Astrocyte of the cerebellum (primary cell): ENCODE measurements at regions not wholly inside any gene's neighbourhood (a gene's known extent, or its start where the extent isn't known, plus 50 kb on each side); places are given as distances from the start of the nearest gene placed in this dataset.

Source experiments
- DNase-seq: peaks from one replicate; pipeline ENCODE4 v3.0.0-alpha.2; 2011; ENCODE audit warnings: low read depth
- H3K4me3 ChIP-seq: 2 replicates; pipeline ENCODE4 v1.5.1; 2011; ENCODE audit warnings: mild to moderate bottlenecking, low read depth, low read length, moderate library complexity
- in situ Hi-C: cut with HindIII; loops from 2 replicates; pipeline ENCODE4 v1.10.0; 2017; ENCODE audit warnings: low sequenced_read_pairs
- TF ChIP-seq, protein P1 (sequence below): IDR thresholded peaks from 2 replicates; pipeline ENCODE4 v1.5.1; 2012; ENCODE audit warnings: low read length, low read depth, moderate library complexity, mild to moderate bottlenecking; ENCODE audit errors: missing control alignments

DNA sequence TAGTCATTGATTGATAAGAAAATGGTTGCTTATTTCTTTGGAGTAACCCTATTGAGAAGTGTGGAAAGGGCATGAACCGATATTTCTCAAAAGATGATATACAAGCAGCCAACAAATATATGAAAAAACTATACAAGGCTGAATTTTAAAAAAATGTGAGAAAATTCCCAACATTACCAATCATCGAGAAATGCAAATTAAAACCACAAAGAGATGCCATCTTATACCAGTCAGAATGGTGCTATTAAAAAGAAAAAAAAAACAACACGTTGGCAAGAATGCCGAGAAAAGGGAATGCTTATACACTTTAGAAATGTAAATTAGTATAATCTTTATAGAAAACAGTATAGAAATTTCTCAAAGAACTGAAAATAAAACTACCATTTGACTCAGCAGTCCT lies 77.7 kb upstream of the ROBO1 start:
- in situ Hi-C loops, result no loop called here

DNA sequence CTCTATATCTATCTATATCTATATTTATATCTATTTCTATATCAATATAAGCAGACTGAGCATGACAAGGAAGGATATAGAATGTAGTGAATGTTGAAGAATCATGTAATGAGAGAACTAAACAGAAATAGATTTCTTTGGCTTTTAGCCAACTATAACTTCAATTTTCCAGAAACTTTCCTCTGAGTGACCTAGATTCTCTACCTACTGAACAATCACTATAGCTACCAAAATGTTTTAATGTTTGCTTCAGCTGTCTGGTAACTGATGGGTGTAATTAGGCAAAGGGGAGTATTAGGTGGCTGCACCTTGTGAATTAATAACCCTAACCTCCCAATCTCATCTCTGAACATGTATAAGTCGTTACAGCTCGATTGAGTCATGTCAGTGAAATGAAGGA lies 76.4 kb upstream of the ROBO1 start:
- in situ Hi-C loops, result no loop called here
- no peak for DNase-seq
- no peak overlapping the region for H3K4me3 ChIP-seq
- TF ChIP-seq, protein P1, sequence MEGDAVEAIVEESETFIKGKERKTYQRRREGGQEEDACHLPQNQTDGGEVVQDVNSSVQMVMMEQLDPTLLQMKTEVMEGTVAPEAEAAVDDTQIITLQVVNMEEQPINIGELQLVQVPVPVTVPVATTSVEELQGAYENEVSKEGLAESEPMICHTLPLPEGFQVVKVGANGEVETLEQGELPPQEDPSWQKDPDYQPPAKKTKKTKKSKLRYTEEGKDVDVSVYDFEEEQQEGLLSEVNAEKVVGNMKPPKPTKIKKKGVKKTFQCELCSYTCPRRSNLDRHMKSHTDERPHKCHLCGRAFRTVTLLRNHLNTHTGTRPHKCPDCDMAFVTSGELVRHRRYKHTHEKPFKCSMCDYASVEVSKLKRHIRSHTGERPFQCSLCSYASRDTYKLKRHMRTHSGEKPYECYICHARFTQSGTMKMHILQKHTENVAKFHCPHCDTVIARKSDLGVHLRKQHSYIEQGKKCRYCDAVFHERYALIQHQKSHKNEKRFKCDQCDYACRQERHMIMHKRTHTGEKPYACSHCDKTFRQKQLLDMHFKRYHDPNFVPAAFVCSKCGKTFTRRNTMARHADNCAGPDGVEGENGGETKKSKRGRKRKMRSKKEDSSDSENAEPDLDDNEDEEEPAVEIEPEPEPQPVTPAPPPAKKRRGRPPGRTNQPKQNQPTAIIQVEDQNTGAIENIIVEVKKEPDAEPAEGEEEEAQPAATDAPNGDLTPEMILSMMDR, result no peak

More for the DNA sequence above, 77.7 kb upstream of the ROBO1 start:
- TF ChIP-seq, protein P1, result no peak
- DNase-seq, result no peak
- H3K4me3 ChIP-seq, result no peak overlapping the region

DNA sequence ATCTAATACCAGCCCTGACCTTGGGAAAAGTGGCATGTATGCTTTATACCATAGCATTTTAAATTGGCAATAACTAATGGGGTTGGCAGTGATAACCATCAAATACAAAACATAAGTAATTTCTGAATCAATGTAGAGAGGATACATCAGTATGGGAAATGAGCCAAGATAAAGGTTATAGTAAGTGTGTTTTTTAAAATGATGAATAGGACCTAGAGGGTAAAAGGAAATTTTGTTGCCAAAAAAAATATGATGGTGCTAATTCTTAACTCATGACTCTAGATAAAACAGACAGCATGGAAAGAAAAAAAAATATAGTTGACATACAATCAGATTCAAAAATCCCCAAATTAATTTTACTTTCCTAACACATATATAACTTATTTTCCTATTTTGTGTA lies 75.4 kb upstream of the ROBO1 start:
- DNase-seq, result no peak
- TF ChIP-seq, protein P1, result no peak

DNA sequence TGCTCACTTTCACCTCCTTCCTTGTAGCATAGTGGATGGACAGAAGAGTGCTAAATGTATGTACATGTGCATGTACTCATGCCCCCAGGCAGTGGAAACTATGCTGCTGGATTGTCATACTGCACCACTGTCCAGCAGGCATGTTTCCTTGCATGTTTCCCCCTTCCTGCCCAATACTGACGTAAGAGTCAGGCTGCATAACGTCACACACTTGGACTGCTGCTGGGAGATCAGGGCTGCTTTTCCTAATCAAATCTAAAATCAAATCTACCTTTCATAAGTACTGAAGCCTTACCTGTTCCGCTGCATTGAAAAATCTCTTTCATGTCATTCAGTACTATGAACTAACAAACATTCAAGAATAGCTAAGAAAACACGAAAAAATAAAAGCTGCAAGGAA lies 67.9 kb upstream of the ROBO1 start:
- TF ChIP-seq, protein P1, result no peak
- DNase-seq, result no peak
- no peak overlapping the region for H3K4me3 ChIP-seq
- in situ Hi-C loops, result no loop called here

More for the DNA sequence above, 75.4 kb upstream of the ROBO1 start:
- no peak overlapping the region for H3K4me3 ChIP-seq
- in situ Hi-C loops, result no loop called here

DNA sequence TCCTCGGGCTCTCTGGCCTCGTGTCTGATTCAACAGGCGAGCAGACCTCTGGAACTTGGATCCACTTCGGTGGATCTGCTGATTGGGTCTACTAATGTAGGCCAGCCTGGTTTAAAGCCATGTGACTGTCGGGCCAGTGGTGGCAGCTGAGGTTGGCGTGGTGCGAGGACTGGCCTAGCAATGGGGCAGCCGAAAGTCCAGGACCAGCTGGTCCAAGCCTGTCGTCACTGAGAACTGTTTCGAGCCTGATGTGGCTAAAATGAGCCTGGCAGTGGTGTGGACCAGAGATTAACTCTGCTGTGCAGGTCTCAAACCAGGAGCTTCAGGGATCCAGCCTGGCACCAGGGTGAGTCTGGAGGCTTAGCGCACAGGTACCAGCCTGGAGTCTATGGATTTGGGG lies 56.4 kb upstream of the ROBO1 start:
- H3K4me3 ChIP-seq, result no peak overlapping the region
- TF ChIP-seq, protein P1, result no peak
- DNase-seq, result no peak
- in situ Hi-C loops, result no loop called here

DNA sequence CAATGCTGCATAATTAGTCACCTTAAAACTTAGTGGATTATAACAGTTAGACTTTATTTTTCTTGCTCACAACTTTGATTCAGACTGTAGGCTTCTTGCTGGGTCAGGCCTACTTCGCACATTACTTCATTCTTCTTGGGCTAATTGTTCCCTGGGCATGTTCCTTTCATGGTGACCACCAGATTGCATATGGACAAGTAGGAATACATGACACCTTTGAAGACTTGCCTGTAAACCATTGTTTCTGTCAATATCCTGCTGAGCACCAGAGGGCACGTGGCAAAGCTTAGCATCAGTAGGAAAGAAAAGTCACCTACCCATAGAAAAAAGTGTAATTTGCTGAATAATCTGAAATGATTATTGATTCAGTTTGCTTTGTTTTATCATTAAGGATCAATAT lies 54.3 kb upstream of the ROBO1 start:
- TF ChIP-seq, protein P1, result no peak
- H3K4me3 ChIP-seq, result no peak overlapping the region
- in situ Hi-C loops, result no loop called here
- no peak for DNase-seq

DNA sequence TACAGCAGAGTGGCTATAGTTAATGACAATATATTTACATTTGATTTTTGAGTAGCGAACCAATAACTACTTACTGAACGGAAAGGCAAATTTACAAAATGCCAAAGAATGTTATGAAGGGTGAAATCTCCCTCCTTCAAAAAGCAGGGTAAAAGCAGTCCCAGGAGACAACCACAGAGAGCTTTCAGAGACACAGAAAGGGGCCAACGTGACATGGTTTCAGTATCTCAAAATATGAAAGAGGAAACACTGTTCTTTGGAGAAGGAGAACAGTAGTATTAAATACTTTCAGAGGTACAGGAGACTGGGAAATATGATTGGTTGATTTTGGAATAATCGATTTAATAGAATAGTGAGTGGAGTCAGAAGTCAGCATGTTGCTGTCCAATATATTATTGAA lies 52.3 kb upstream of the ROBO1 start:
- H3K4me3 ChIP-seq, result no peak overlapping the region
- in situ Hi-C loops, result no loop called here
- TF ChIP-seq, protein P1, result no peak
- no peak for DNase-seq
